GM12872 (cell line): ENCODE measurements at regions not wholly inside any gene's neighbourhood (a gene's known extent, or its start where the extent isn't known, plus 50 kb on each side); places are given as distances from the start of the nearest gene placed in this dataset.

Experiments used
- TF ChIP-seq, protein P1 (sequence below): IDR thresholded peaks from 3 replicates; pipeline ENCODE4 v1.5.1; 2011; ENCODE audit warnings: low read depth, mild to moderate bottlenecking, low read length, moderate library complexity; ENCODE audit not compliant: insufficient read depth

DNA sequence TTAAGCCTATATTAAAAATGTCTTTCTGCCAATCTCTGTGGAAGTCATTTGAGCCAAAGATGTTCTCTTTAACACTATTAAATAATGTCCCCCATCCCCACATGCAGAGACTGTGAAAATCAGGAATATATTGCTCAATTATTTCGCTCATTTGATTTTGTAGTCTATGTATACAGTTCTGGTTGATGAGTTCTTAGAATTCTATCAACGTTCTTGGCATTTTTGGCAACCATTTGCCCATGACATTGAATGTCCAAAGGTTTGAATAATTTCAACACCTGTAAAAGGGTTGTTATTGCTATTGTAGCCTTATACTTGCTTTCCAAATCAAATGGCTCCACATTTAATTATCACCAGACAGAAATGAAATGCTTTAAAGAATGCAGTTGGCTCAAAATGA, 536.1 kb downstream of the CAAP1 start:
- TF ChIP-seq, protein P1, sequence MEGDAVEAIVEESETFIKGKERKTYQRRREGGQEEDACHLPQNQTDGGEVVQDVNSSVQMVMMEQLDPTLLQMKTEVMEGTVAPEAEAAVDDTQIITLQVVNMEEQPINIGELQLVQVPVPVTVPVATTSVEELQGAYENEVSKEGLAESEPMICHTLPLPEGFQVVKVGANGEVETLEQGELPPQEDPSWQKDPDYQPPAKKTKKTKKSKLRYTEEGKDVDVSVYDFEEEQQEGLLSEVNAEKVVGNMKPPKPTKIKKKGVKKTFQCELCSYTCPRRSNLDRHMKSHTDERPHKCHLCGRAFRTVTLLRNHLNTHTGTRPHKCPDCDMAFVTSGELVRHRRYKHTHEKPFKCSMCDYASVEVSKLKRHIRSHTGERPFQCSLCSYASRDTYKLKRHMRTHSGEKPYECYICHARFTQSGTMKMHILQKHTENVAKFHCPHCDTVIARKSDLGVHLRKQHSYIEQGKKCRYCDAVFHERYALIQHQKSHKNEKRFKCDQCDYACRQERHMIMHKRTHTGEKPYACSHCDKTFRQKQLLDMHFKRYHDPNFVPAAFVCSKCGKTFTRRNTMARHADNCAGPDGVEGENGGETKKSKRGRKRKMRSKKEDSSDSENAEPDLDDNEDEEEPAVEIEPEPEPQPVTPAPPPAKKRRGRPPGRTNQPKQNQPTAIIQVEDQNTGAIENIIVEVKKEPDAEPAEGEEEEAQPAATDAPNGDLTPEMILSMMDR, result no peak

DNA sequence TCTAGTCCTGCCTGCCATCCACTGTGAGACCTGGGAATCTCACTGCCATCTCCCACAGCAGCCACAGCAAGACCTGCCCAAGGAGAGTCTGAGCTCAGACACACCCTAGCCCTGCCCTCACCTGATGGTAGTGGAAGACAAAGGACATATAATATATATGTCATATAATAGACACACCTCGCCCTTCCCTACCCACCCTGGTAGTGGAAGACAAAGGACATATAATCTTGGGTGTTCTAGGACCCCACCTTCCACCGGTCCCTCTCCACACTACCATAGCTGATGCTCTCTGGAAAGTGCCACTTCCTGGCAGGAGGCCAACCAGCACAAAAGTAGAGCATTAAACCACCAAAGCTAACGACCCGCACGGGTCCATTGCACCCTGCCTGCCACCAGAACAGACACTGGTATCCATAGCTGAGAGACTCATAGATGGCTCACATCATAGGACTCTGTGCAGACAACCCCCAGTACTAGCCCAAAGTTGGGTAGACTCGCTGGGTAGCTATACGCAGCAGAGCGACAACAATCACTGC, 545.6 kb downstream of the CAAP1 start:
- TF ChIP-seq, protein P1, result no peak

DNA sequence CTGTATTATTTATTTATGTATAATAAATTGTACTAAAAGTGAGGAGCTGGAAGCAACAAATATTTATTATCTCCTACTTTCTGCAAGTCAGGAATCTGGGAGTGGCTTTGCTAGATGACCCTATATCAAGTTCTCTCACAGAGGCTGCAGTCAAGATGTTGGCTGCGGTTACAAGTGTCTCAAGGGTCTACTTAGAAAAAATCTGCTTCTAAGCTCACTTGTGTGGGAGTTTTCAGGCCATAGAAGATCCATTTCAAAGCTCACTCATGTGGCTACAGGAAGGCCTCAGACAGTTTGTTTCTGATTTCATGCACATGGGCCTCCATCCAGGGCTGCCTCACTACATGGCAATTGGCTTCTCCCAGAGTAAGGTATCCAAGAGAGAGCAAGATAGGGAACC, 551.1 kb downstream of the CAAP1 start:
- TF ChIP-seq, protein P1, result no peak

DNA sequence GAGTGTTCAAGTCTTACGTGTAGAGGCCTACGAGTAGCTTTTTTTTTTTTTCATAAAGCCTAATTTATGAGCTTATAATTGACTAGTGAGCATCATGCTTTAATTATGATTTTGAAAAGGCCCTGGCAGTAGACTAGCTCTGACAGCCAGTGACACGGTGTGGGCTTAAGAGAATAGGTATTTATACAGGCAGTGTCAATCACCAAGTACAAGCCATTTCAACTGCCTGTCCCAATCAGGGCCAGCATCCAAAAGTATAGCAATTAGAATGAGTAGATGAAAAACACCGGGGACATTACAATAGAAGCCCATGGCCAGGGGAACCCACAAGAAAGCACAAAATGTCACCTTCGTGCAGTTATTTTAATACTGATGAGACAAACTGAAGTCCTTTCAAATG, 552.8 kb downstream of the CAAP1 start:
- TF ChIP-seq, protein P1, result no peak

DNA sequence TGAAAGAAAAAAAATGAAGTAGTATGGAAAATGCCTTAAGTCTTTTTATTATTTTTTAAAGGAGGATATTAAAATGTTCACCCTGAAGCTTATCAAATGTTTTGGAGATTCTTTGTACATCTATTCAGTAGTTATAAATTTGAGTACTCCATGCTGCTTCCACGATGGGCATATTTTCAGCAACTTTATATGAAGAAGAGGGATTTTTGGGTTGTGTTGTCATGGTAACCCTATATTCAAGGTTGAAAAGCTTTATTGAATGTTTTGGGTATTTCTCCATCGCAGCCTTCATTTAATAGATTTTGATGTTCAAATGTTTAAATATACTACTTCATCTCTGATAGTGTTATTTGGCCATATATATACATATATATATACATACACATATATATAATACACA, 557.5 kb downstream of the CAAP1 start:
- TF ChIP-seq, protein P1, result no peak

DNA sequence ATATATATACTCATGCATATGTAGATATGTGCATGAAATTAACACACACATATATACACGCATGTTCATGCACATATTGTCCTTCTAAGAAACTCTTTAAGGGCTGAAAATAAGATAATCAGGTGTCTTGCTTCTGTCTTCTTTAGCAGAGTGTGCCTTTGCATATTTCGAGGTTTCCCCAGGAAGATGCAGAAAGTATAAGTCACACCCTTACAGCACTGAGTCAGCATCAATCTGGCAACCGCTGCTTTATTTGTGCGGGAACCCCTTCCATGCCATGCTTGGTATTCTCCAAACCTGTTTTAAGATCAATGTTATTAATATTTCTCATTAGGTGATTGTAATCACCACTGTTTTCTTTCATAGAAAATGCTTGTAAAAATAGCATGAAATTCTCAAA, 557.9 kb downstream of the CAAP1 start:
- TF ChIP-seq, protein P1, result no peak

DNA sequence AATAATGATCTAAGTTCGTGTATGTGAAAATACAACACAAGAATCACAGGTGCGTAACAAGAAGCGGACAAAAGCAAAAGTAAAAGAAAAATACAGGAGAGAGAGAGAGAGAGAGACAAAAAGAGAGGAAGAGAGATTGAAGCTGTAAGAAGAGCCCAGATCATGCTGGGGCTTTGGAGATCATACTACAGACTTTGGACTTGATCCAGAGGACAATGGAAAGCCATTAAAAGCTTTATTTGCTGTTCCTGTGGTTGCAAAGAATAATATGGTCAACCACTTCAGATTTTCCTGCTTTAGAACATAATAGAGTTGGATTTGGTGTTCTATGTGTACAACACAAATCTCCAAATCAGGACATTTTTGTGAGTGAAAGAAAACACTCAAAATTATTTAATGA, 561.4 kb downstream of the CAAP1 start:
- TF ChIP-seq, protein P1, result no peak
